SK-N-SH treated with all-trans-retinoic acid at 6 μM for 48 hours (cell line): ENCODE measurements at regions not wholly inside any gene's neighbourhood (a gene's known extent, or its start where the extent isn't known, plus 50 kb on each side); places are given as distances from the start of the nearest gene placed in this dataset.

Source experiments
- ATAC-seq: fragments of 200-7000 bp; cut with Tn5 transposase; 3 replicates; pipeline ENCODE4 v1.9.1; 2020; ENCODE audit warnings: mild to moderate bottlenecking, moderate library complexity
- ARNTL ChIP-seq: fragments of 450-650 bp; formaldehyde crosslinking; IDR thresholded peaks from 2 replicates; pipeline ENCODE4 v1.5.0; 2020; ENCODE audit warnings: low read depth, mild to moderate bottlenecking, moderate library complexity, borderline replicate concordance
- BACH2 ChIP-seq: fragments of 250-450 bp; sonication (Bioruptor Pico); IDR thresholded peaks from 2 replicates; pipeline ENCODE4 v1.9.0; 2021; ENCODE audit warnings: mild to moderate bottlenecking, borderline replicate concordance
- CSDC2 ChIP-seq: fragments of 250-450 bp; sonication (Bioruptor Pico); IDR thresholded peaks from 2 replicates; pipeline ENCODE4 v1.5.0; 2020; ENCODE audit warnings: mild to moderate bottlenecking, moderate library complexity
- ESRRG ChIP-seq: fragments of 250-450 bp; sonication (Bioruptor Pico); IDR thresholded peaks from 2 replicates; pipeline ENCODE4 v1.6.1; 2021; ENCODE audit warnings: mild to moderate bottlenecking
- GLIS3 ChIP-seq: fragments of 250-450 bp; sonication (Bioruptor Pico); IDR thresholded peaks from 2 replicates; pipeline ENCODE4 v1.5.0; 2020; ENCODE audit warnings: mild to moderate bottlenecking, moderate library complexity
- ISL1 ChIP-seq: fragments of 250-450 bp; sonication (Bioruptor Pico); IDR thresholded peaks from 2 replicates; pipeline ENCODE4 v2.1.2; 2022; ENCODE audit warnings: mild to moderate bottlenecking, moderate library complexity
- OSR1 ChIP-seq: fragments of 250-450 bp; sonication (Bioruptor Pico); IDR thresholded peaks from 2 replicates; pipeline ENCODE4 v1.8.0; 2022; ENCODE audit warnings: moderate library complexity, mild to moderate bottlenecking, inconsistent platforms
- PPARA ChIP-seq: fragments of 250-450 bp; sonication (Bioruptor Pico); IDR thresholded peaks from 2 replicates; pipeline ENCODE4 v1.5.0; 2020; ENCODE audit warnings: mild to moderate bottlenecking, borderline replicate concordance
- RARB ChIP-seq: fragments of 250-450 bp; sonication (Bioruptor Pico); IDR thresholded peaks from 2 replicates; pipeline ENCODE4 v1.8.0; 2021; ENCODE audit warnings: mild to moderate bottlenecking, moderate library complexity
- SNAI2 ChIP-seq: fragments of 250-450 bp; sonication (Bioruptor Pico); IDR thresholded peaks from 2 replicates; pipeline ENCODE4 v1.5.0; 2020; ENCODE audit warnings: mild to moderate bottlenecking, moderate library complexity
- TCF4 ChIP-seq: fragments of 250-450 bp; sonication (Bioruptor Pico); IDR thresholded peaks from 2 replicates; pipeline ENCODE4 v1.8.0; 2021; ENCODE audit warnings: mild to moderate bottlenecking, moderate library complexity, borderline replicate concordance
- TOX ChIP-seq: fragments of 250-450 bp; sonication (Bioruptor Pico); IDR thresholded peaks from 2 replicates; pipeline ENCODE4 v1.8.0; 2021; ENCODE audit warnings: mild to moderate bottlenecking, moderate library complexity, borderline replicate concordance
- ZC3H10 ChIP-seq: fragments of 250-450 bp; sonication (Bioruptor Pico); IDR thresholded peaks from 2 replicates; pipeline ENCODE4 v1.5.1; 2021; ENCODE audit warnings: mild to moderate bottlenecking, moderate library complexity
- ZFP3 ChIP-seq: fragments of 250-450 bp; sonication (Bioruptor Pico); IDR thresholded peaks from 2 replicates; pipeline ENCODE4 v1.5.0; 2020; ENCODE audit warnings: mild to moderate bottlenecking, moderate library complexity
- ZFP30 ChIP-seq: fragments of 450-650 bp; formaldehyde crosslinking; IDR thresholded peaks from 2 replicates; pipeline ENCODE4 v1.5.0; 2022; ENCODE audit warnings: mild to moderate bottlenecking, moderate library complexity
- ZNF565 ChIP-seq: fragments of 450-650 bp; formaldehyde crosslinking; conservative IDR thresholded peaks from 2 replicates; pipeline ENCODE4 v1.5.0; 2020; ENCODE audit warnings: low read depth, mild to moderate bottlenecking, moderate library complexity
- ZNF70 ChIP-seq: fragments of 450-650 bp; formaldehyde crosslinking; IDR thresholded peaks from 2 replicates; pipeline ENCODE4 v1.5.0; 2020; ENCODE audit warnings: mild to moderate bottlenecking, moderate library complexity
- ZNF8 ChIP-seq: fragments of 450-650 bp; formaldehyde crosslinking; IDR thresholded peaks from 2 replicates; pipeline ENCODE4 v1.5.0; 2020; ENCODE audit warnings: mild to moderate bottlenecking, moderate library complexity
- TF ChIP-seq, protein P1 (sequence below): fragments of 250-450 bp; sonication (Bioruptor Pico); IDR thresholded peaks from 2 replicates; pipeline ENCODE4 v1.5.1; 2021; ENCODE audit warnings: mild to moderate bottlenecking, moderate library complexity
- TF ChIP-seq, protein P2 (sequence below): fragments of 250-450 bp; sonication (Bioruptor Pico); IDR thresholded peaks from 2 replicates; pipeline ENCODE4 v1.5.1; 2020; ENCODE audit warnings: low read depth, mild to moderate bottlenecking, moderate library complexity
- TF ChIP-seq, protein P3 (sequence below): fragments of 250-450 bp; sonication (Bioruptor Pico); IDR thresholded peaks from 2 replicates; pipeline ENCODE4 v1.5.0; 2020; ENCODE audit warnings: mild to moderate bottlenecking, moderate library complexity

DNA sequence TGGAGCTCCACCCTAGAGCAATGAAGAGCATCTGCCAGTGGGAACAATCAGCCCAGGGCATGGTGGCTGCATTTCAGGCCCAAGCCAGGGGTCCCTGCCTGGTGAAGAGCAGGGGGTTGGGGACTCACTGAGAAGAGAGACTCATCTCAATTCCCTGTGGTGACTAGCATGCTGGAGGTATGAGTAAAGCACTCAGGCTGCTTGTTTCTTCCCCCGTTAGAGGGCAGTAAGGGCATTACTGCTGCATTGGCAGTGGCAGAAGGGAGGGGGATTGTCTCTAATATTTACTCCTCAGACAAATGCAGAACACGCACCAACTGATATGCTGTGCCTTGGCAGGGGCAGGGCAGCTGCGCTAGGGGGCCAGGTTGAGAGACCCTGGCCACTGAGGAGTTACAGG is 329.1 kb downstream of the SLITRK5 start (continued):
- TF ChIP-seq, protein P1, sequence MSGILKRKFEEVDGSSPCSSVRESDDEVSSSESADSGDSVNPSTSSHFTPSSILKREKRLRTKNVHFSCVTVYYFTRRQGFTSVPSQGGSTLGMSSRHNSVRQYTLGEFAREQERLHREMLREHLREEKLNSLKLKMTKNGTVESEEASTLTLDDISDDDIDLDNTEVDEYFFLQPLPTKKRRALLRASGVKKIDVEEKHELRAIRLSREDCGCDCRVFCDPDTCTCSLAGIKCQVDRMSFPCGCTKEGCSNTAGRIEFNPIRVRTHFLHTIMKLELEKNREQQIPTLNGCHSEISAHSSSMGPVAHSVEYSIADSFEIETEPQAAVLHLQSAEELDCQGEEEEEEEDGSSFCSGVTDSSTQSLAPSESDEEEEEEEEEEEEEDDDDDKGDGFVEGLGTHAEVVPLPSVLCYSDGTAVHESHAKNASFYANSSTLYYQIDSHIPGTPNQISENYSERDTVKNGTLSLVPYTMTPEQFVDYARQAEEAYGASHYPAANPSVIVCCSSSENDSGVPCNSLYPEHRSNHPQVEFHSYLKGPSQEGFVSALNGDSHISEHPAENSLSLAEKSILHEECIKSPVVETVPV (CRISPR knock-in tag): no peak
- TF ChIP-seq ZC3H10 (CRISPR knock-in tag): no peak

DNA sequence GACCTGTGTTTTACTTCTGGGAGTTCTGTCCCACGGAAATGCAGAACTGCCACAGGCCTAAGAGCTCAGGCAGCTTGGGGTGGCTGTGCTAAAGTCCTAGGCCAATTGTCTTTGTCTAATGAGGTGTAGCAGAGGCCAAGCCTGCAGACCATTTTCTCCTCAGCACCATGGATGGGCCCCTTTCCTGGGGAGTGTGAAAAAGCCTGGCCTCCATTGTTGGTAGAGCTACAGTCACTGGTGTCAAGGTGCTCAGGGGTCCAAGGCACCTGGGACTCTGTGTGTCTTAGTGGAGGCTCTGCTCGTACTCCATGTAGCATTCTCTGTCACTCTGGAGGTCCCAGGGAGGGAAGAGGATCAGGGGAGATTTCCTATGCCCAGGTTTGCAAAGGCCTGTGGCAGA is 329.6 kb downstream of the SLITRK5 start:
- ATAC-seq: no peak
- TF ChIP-seq ZNF565: no peak
- no peak for TF ChIP-seq ESRRG (CRISPR knock-in tag)
- no peak for TF ChIP-seq ZNF70 (CRISPR knock-in tag)
- no peak for TF ChIP-seq PPARA (CRISPR knock-in tag)
- no peak for TF ChIP-seq ZC3H10 (CRISPR knock-in tag)
- TF ChIP-seq ISL1 (CRISPR knock-in tag): no peak
- TF ChIP-seq SNAI2 (CRISPR knock-in tag): no peak
- no peak for TF ChIP-seq ZFP30 (CRISPR knock-in tag)
- TF ChIP-seq ARNTL: no peak
- no peak for TF ChIP-seq TCF4
- no peak for TF ChIP-seq OSR1 (CRISPR knock-in tag)
- no peak for TF ChIP-seq TOX (CRISPR knock-in tag)
- TF ChIP-seq, protein P1 (CRISPR knock-in tag): no peak
- no peak for TF ChIP-seq ZNF8 (CRISPR knock-in tag)
- TF ChIP-seq ZFP3 (CRISPR knock-in tag): no peak
- no peak for TF ChIP-seq RARB (CRISPR knock-in tag)

DNA sequence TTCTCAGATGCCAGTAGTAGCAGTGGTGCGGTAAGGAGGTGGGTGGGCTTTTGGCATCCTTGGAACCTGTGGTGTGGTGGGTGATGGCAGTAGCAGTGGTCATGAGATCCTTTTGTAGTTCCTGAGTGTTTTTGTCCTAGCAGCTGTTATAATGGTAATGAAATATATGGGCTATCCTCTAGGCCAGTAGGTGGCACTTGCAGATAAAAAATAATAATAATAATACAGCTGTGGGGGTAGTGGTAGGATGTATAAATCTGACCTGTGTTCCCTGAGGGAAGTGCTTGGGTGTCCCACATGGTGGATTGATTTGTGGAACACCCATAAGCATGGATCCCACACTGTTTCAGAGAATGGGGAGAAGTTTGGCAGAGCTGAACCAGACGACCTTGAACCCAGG is 334.0 kb downstream of the SLITRK5 start:
- no peak for ATAC-seq
- TF ChIP-seq ZNF565 (no peak), GLIS3 (CRISPR knock-in tag) (no peak), CSDC2 (CRISPR knock-in tag) (no peak), PPARA (CRISPR knock-in tag) (no peak), ZFP3 (CRISPR knock-in tag) (no peak)
- TF ChIP-seq, protein P2, sequence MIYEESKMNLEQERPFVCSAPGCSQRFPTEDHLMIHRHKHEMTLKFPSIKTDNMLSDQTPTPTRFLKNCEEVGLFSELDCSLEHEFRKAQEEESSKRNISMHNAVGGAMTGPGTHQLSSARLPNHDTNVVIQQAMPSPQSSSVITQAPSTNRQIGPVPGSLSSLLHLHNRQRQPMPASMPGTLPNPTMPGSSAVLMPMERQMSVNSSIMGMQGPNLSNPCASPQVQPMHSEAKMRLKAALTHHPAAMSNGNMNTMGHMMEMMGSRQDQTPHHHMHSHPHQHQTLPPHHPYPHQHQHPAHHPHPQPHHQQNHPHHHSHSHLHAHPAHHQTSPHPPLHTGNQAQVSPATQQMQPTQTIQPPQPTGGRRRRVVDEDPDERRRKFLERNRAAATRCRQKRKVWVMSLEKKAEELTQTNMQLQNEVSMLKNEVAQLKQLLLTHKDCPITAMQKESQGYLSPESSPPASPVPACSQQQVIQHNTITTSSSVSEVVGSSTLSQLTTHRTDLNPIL: no peak
- TF ChIP-seq, protein P3, sequence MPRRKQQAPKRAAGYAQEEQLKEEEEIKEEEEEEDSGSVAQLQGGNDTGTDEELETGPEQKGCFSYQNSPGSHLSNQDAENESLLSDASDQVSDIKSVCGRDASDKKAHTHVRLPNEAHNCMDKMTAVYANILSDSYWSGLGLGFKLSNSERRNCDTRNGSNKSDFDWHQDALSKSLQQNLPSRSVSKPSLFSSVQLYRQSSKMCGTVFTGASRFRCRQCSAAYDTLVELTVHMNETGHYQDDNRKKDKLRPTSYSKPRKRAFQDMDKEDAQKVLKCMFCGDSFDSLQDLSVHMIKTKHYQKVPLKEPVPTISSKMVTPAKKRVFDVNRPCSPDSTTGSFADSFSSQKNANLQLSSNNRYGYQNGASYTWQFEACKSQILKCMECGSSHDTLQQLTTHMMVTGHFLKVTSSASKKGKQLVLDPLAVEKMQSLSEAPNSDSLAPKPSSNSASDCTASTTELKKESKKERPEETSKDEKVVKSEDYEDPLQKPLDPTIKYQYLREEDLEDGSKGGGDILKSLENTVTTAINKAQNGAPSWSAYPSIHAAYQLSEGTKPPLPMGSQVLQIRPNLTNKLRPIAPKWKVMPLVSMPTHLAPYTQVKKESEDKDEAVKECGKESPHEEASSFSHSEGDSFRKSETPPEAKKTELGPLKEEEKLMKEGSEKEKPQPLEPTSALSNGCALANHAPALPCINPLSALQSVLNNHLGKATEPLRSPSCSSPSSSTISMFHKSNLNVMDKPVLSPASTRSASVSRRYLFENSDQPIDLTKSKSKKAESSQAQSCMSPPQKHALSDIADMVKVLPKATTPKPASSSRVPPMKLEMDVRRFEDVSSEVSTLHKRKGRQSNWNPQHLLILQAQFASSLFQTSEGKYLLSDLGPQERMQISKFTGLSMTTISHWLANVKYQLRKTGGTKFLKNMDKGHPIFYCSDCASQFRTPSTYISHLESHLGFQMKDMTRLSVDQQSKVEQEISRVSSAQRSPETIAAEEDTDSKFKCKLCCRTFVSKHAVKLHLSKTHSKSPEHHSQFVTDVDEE (CRISPR knock-in tag): no peak
- TF ChIP-seq, protein P1 (CRISPR knock-in tag): no peak

DNA sequence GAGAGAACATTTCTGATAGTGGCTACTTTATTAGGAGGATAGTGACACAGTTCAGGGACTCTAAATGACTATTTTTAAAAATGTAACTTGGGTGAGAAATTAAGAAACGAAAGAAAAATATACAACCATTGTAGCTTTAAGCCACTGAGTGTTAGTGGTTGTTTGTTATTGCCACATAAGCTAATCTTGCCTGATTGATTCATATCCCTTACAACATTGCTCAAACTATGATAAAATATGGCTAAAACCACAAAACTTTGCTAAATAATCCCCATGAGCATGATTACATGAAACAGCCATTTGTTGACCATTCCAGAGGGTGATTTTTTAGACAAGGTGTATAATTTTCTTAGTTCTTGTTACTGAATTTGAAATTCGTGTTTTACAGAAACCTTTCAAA is 343.4 kb downstream of the SLITRK5 start:
- no peak for ATAC-seq
- TF ChIP-seq ZNF565: no peak
- no peak for TF ChIP-seq ESRRG (CRISPR knock-in tag)
- no peak for TF ChIP-seq SNAI2 (CRISPR knock-in tag)
- no peak for TF ChIP-seq BACH2 (CRISPR knock-in tag)
- no peak for TF ChIP-seq ARNTL
- TF ChIP-seq RARB (CRISPR knock-in tag): no peak
- TF ChIP-seq ZNF70 (CRISPR knock-in tag): no peak
- TF ChIP-seq ISL1 (CRISPR knock-in tag): no peak
- TF ChIP-seq GLIS3 (CRISPR knock-in tag): no peak
